Keratinocyte (primary cell): ENCODE measurements at regions not wholly inside any gene's neighbourhood (a gene's known extent, or its start where the extent isn't known, plus 50 kb on each side); places are given as distances from the start of the nearest gene placed in this dataset.

Experiments
- DNase-seq: peaks from one replicate; pipeline ENCODE4 v3.0.0-alpha.2; 2011; ENCODE audit warnings: low read depth, missing footprints, low spot score
- FAIRE-seq: peaks from 2 replicates; lab custom pipeline; 2011; peaks lifted over from hg19 to GRCh38; lab: Jason Lieb, UNC
- H2AFZ ChIP-seq: 2 replicates; pipeline ENCODE4 v1.6.0; 2012; ENCODE audit warnings: low read length, control low read depth, inconsistent platforms; ENCODE audit not compliant: control insufficient read depth
- H3K27ac ChIP-seq: 2 replicates; pipeline ENCODE4 v1.5.1; 2011; ENCODE audit warnings: low read length; ENCODE audit not compliant: control insufficient read depth, insufficient read depth
- H3K27me3 ChIP-seq: 3 replicates; pipeline ENCODE4 v1.6.0; 2011; ENCODE audit warnings: low read length; ENCODE audit not compliant: control insufficient read depth, insufficient read depth; ENCODE audit errors: extremely low read depth
- H3K36me3 ChIP-seq, 2 experiments: 2 replicates in 1 of 2; 3 replicates in 1 of 2; pipeline ENCODE4 v1.5.1; 2011; ENCODE audit warnings: low read length in 2 of 2, mild to moderate bottlenecking in 1 of 2; ENCODE audit not compliant: control insufficient read depth in 2 of 2, insufficient read depth in 2 of 2; ENCODE audit errors: extremely low read depth in 1 of 2
- H3K4me1 ChIP-seq: 3 replicates; pipeline ENCODE4 v1.5.1; 2011; ENCODE audit warnings: low read length; ENCODE audit not compliant: control insufficient read depth, insufficient read depth; ENCODE audit errors: extremely low read depth
- H3K4me2 ChIP-seq: 3 replicates; pipeline ENCODE4 v1.6.0; 2011; ENCODE audit warnings: low read depth, low read length; ENCODE audit not compliant: control insufficient read depth, insufficient read depth; ENCODE audit errors: extremely low read depth
- H3K4me3 ChIP-seq, 3 experiments: fragments of 200-600 bp in 1 of 3; sonication (generic) in 1 of 3; 2 replicates in 2 of 3; 3 replicates in 1 of 3; pipeline ENCODE4 v1.5.1; 2011 to 2016; ENCODE audit warnings: low read length in 3 of 3, mild to moderate bottlenecking in 3 of 3, control low read depth in 2 of 3, inconsistent platforms in 1 of 3, low read depth in 1 of 3, mixed read lengths in 1 of 3, mixed run types in 1 of 3, moderate library complexity in 1 of 3; ENCODE audit not compliant: control insufficient read depth in 2 of 3, insufficient read depth in 2 of 3; ENCODE audit errors: extremely low read depth in 1 of 3
- H3K79me2 ChIP-seq: 2 replicates; pipeline ENCODE4 v1.6.0; 2012; ENCODE audit warnings: low read length; ENCODE audit not compliant: control insufficient read depth, insufficient read depth
- H3K9ac ChIP-seq: 3 replicates; pipeline ENCODE4 v1.6.0; 2011; ENCODE audit warnings: low read length; ENCODE audit not compliant: control insufficient read depth, insufficient read depth; ENCODE audit errors: extremely low read depth
- H3K9me1 ChIP-seq: 3 replicates; pipeline ENCODE4 v1.6.0; 2011; ENCODE audit warnings: low read length; ENCODE audit not compliant: control insufficient read depth, insufficient read depth; ENCODE audit errors: extremely low read depth
- H3K9me3 ChIP-seq: 2 replicates; pipeline ENCODE4 v1.5.1; 2012; ENCODE audit warnings: low read depth, low read length; ENCODE audit not compliant: control insufficient read depth
- H4K20me1 ChIP-seq: 3 replicates; pipeline ENCODE4 v1.6.0; 2011; ENCODE audit warnings: low read length; ENCODE audit not compliant: control insufficient read depth, insufficient read depth; ENCODE audit errors: extremely low read depth
- EZH2 ChIP-seq: IDR thresholded peaks from one replicate; pipeline ENCODE4 v1.6.1; 2012; ENCODE audit warnings: inconsistent platforms, mild to moderate bottlenecking, low read length, moderate library complexity
- dilution Hi-C: fragments of 300-500 bp; cut with MboI; formaldehyde crosslinking; loops from one replicate; pipeline ENCODE4 v1.7.0; 2020; ENCODE audit warnings: low sequenced_read_pairs; ENCODE audit not compliant: extremely low pct_ligation_motif_present
- TF ChIP-seq, protein P1 (sequence below), 3 experiments: IDR thresholded peaks in 1 of 3; conservative IDR thresholded peaks in 1 of 3; optimal IDR thresholded peaks in 1 of 3; 2 replicates in 2 of 3; 3 replicates in 1 of 3; pipeline versions ENCODE3 to v1.5.1; 2011; ENCODE audit warnings: low read length in 3 of 3, mild to moderate bottlenecking in 3 of 3, moderate library complexity in 2 of 3, control low read depth in 1 of 3, inconsistent platforms in 1 of 3; ENCODE audit not compliant: insufficient read depth in 2 of 3; ENCODE audit errors: extremely low read depth in 1 of 3

- Histone ChIP-seq H3K4me3 (no peak overlapping the region), H3K36me3 (no peaks in the 10 kb centered on the region), H3K4me1 (peaks cover 70% of the 10 kb centered on the region), H3K9ac (peak overlapping the region; percentile 53), H3K9me1 (no peaks in the 10 kb centered on the region), H3K27ac (peak overlapping the region; percentile 64), H4K20me1 (no peaks in the 10 kb centered on the region), H2AFZ (no peak overlapping the region), H3K79me2 (no peaks in the 10 kb centered on the region), H3K27me3 (no peaks in the 10 kb centered on the region), H3K9me3 (no peaks in the 10 kb centered on the region), H3K4me2 (peak overlapping the region; percentile 52)
- no peak for FAIRE-seq
- dilution Hi-C loops, result no loop called here
- no peak for DNase-seq
- no peak for TF ChIP-seq EZH2
- TF ChIP-seq, protein P1, sequence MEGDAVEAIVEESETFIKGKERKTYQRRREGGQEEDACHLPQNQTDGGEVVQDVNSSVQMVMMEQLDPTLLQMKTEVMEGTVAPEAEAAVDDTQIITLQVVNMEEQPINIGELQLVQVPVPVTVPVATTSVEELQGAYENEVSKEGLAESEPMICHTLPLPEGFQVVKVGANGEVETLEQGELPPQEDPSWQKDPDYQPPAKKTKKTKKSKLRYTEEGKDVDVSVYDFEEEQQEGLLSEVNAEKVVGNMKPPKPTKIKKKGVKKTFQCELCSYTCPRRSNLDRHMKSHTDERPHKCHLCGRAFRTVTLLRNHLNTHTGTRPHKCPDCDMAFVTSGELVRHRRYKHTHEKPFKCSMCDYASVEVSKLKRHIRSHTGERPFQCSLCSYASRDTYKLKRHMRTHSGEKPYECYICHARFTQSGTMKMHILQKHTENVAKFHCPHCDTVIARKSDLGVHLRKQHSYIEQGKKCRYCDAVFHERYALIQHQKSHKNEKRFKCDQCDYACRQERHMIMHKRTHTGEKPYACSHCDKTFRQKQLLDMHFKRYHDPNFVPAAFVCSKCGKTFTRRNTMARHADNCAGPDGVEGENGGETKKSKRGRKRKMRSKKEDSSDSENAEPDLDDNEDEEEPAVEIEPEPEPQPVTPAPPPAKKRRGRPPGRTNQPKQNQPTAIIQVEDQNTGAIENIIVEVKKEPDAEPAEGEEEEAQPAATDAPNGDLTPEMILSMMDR (optimal IDR thresholded peaks at IDR 0.05 in 1 of 3, IDR thresholded peaks at IDR 0.05 in 1 of 3, conservative IDR thresholded peaks at IDR 0.05 in 1 of 3; ENCODE audit: extremely low read depth in 1 of 3, insufficient read depth in 2 of 3, low read length in 3 of 3), result no peak
Measured at GRCh38 chr6:44059359-44060346, 67.6 kb downstream of the MRPL14 start.

DNA sequence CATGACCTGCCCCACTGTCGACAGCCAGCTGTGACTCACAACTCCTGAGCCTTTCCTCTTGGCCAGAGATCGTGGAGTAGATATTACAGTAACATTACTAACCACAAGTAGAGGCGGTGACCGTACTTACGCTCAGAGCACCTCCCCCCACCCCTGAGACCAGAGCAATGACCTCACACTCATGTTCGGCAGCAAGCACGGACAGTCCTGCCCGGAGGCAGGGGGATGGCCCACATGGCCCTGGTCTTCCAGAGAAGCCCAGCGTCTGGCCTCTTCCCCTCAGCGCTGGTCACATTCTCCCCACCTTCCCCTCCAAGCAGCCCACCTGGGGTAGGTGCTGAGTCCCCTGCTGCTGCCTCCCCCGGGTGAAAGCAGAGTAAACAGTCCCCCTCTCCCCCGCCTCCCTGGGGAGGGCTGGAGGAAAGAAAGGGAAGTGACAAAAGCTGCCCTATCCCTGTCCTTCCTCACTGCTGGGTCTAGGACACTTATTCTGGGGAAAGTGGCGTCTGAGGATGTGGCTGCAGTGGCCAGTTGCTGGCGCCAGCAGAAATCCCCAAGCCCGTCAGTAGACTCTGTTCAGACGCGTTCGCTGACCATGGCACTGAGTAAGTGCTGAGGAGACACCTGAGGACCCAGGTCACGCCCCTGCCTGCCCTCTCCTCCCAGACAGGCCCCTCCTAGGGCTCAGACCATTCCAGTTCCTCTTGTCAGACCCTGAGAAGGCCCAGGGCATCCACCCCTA, 68.5 kb downstream of the MRPL14 start:
- TF ChIP-seq, protein P1 (optimal IDR thresholded peaks at IDR 0.05 in 1 of 3, IDR thresholded peaks at IDR 0.05 in 1 of 3, conservative IDR thresholded peaks at IDR 0.05 in 1 of 3; ENCODE audit: extremely low read depth in 1 of 3, insufficient read depth in 2 of 3, low read length in 3 of 3), result no peak
- no peak for TF ChIP-seq EZH2
- Histone ChIP-seq H2AFZ (no peak overlapping the region), H3K9me3 (no peaks in the 10 kb centered on the region), H3K27me3 (no peaks in the 10 kb centered on the region), H3K27ac (peak overlapping the region; percentile 64), H3K36me3 (no peaks in the 10 kb centered on the region), H3K4me3 (no peak overlapping the region), H3K79me2 (no peaks in the 10 kb centered on the region), H3K9me1 (no peaks in the 10 kb centered on the region), H3K4me1 (peaks cover 68% of the 10 kb centered on the region), H3K9ac (peak overlapping the region; percentile 53), H3K4me2 (peak overlapping the region; percentile 52), H4K20me1 (no peaks in the 10 kb centered on the region)
- DNase-seq, result peak; percentile 95
- dilution Hi-C loops, result no loop called here
- peak; percentile 69 for FAIRE-seq
